ENCODE measurements at regions not wholly inside any gene's neighbourhood (a gene's known extent, or its start where the extent isn't known, plus 50 kb on each side); places are given as distances from the start of the nearest gene placed in this dataset.
"Not testable (repeated sequence)": the region's sequence is repeated elsewhere in the genome, so short reads cannot be mapped to it uniquely, and the experiment has no call there.

DNA sequence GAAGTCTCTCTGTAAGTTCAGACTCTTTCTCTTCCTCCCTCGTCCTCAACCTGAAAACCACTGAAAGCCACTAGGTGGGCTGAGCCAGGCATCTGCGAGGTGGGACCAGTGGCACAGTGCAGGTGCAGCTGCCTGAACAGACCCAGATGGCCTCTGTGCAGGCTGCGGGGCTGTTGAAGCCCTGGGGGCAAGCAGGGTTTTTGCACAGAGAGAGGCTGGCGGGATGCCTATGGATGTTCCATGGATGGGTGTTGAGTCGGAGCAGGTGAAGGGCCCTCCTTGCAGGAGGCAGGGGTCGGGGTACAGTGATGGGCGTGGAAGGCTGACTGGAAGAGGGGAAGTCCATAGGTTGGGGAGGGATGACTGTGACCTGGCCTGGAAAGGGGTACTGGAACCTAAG is 350.2 kb upstream of the FAT1 start:
- no peaks in the 10 kb centered on the region for H3K4me1 ChIP-seq
- H3K9ac ChIP-seq = no peak overlapping the region
- H3K4me3 ChIP-seq = no peak overlapping the region
- H3K9me3 ChIP-seq = 0 out of 2 replicates have a peak, but pooled peaks cover 6% of the 10 kb centered on the region
- no peak for TF ChIP-seq Cebpa-rat (IDR thresholded peaks at IDR 0.05)
- H3K27ac ChIP-seq = no peak overlapping the region
- no peak overlapping the region for H3K4me2 ChIP-seq
- H3K36me3 ChIP-seq = no peaks in the 10 kb centered on the region
- no peaks in the 10 kb centered on the region for H3K27me3 ChIP-seq
- no peaks in the 10 kb centered on the region for H4K20me1 ChIP-seq

DNA sequence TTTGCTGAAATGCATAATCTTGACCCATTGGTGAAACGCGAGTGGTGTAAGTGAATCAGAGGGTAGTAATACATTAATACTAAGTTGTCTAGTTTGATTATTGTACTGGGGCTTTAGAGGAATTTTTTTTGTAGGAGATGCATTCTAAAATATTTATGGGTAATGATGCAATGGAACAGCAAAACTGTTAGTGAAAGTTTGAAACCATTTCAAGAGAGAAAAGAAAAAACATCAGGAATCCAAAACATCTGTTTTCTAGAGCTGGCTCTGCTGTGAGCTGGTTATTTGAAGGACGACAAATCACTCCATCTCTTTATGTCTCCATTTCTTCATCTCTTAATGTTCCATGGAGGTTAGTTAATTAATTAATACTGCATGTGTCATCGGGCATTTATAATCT is 351.9 kb upstream of the FAT1 start:
- Histone ChIP-seq H3K4me3 (no peak overlapping the region), H3K9ac (no peak overlapping the region), H4K20me1 (no peaks in the 10 kb centered on the region), H3K36me3 (no peaks in the 10 kb centered on the region), H3K9me3 (no peaks in the 10 kb centered on the region), H3K27ac (no peak overlapping the region), H3K4me1 (no peaks in the 10 kb centered on the region), H3K4me2 (no peak overlapping the region), H3K27me3 (no peaks in the 10 kb centered on the region)
- no peak for TF ChIP-seq Cebpa-rat (IDR thresholded peaks at IDR 0.05)

DNA sequence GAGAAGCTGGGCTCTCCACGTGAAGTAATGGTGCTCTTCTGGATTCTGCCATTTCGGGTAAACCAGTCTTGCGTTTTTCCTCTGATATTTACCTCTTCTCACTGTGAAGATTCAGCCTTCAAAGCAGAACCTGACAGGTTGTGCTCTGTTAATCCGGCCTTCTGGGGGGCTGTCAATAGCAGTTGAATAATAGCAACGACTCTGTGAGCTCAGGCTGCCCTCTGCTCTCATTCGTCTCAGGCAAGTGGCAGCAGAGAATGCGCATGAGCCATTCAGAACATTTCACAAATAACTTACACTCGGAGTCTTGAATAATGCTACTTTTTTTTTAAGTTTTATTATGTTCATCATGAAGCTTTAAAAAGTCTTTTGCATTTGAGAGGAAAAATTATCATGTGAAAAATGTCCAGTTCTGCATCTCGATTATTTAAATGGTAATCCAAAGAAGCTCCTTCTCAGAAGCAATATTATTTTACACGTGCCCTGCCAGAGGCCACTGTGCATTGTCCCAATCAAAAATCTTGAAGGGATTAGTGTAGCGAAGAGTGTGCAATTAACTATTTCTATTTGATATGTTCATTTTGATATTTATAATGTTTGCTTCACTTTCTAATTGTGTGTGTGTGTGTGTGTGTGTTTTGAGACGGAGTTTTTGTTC is 354.2 kb upstream of the FAT1 start:
- Histone ChIP-seq H3K27ac (no peak overlapping the region), H3K27me3 (no peaks in the 10 kb centered on the region)

DNA sequence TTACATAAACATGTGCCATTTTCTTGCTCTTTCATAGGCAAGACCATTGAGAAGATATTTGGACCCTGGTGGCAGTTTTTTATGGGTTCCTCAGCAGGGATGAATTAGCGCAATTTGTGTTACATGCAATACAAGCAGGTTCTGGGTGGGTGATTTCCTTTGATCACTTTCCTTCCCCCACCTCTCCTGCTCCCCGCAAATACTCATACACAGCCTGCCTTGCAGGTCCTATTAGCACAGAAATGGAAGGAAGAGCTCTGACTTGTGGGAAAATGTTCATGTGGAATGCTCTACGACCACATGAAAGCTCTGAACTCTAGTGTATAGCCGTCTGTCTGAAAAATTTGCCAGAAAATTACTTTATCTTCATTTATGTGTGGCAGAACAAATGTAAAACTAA is 361.0 kb upstream of the FAT1 start:
- peaks cover 5% of the 10 kb centered on the region for H3K4me1 ChIP-seq

More for the DNA sequence above, 354.2 kb upstream of the FAT1 start:
- Histone ChIP-seq H3K4me3 (no peak overlapping the region), H3K4me1 (no peaks in the 10 kb centered on the region), H3K9ac (no peak overlapping the region), H3K4me2 (no peak overlapping the region), H3K36me3 (no peaks in the 10 kb centered on the region), H4K20me1 (no peaks in the 10 kb centered on the region), H3K9me3 (no peaks in the 10 kb centered on the region)
- no peak for TF ChIP-seq Cebpa-rat (IDR thresholded peaks at IDR 0.05)

DNA sequence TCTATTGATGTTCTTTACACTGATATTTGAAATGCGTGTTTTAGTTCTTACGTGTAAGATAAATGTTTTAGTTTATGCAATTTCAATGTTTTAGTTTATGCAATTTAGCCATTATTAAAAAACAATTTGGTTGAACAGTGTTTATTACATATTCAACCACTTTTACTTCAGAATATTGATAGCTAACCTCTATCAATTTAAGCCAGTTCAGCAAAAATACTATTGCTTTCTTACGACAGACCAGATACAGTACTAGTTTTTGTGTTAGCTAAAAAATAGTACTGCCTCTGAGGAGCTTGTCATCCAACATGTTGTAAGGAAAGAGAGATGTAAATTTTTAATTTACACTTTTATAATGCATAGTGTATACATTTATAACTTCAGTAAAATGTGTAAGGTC is 361.7 kb upstream of the FAT1 start:
- no peaks in the 10 kb centered on the region for H3K27me3 ChIP-seq
- no peaks in the 10 kb centered on the region for H3K9me3 ChIP-seq
- TF ChIP-seq Cebpa-rat (IDR thresholded peaks at IDR 0.05) = no peak
- H3K4me2 ChIP-seq = no peak overlapping the region
- no peaks in the 10 kb centered on the region for H4K20me1 ChIP-seq
- peaks cover 5% of the 10 kb centered on the region for H3K4me1 ChIP-seq
- H3K4me3 ChIP-seq = no peak overlapping the region
- H3K36me3 ChIP-seq = no peaks in the 10 kb centered on the region
- H3K27ac ChIP-seq = no peak overlapping the region
- H3K9ac ChIP-seq = no peak overlapping the region

More for the DNA sequence above, 361.0 kb upstream of the FAT1 start:
- H3K9ac ChIP-seq = no peak overlapping the region
- no peak overlapping the region for H3K4me3 ChIP-seq
- no peak for TF ChIP-seq Cebpa-rat (IDR thresholded peaks at IDR 0.05)
- H3K36me3 ChIP-seq = no peaks in the 10 kb centered on the region
- H3K9me3 ChIP-seq = no peaks in the 10 kb centered on the region
- H3K27me3 ChIP-seq = no peaks in the 10 kb centered on the region
- no peaks in the 10 kb centered on the region for H4K20me1 ChIP-seq
- no peak overlapping the region for H3K27ac ChIP-seq
- peak overlapping the region; percentile 48 for H3K4me2 ChIP-seq

DNA sequence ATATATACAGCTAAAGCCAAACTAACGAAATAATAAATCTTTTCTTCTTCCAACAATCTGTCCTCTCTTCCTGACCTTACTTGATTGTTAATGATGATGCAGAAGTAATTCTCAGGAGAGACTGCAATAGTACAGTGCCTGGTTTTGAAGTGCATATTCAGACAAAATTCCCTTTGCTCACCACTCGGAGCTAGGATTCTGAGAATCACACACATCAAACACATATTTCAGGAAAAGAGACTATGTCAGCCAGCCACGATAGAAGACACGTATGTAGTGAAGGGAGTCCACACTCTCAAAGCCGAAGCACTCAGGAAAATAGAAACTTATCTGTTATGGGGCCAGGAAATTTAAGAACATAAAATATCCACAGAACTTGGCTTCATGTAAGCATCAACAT is 362.5 kb upstream of the FAT1 start:
- Histone ChIP-seq H3K4me1 (peaks cover 5% of the 10 kb centered on the region), H3K36me3 (no peaks in the 10 kb centered on the region), H4K20me1 (no peaks in the 10 kb centered on the region), H3K4me3 (no peak overlapping the region), H3K4me2 (no peak overlapping the region), H3K9me3 (no peaks in the 10 kb centered on the region), H3K27ac (no peak overlapping the region), H3K27me3 (no peaks in the 10 kb centered on the region), H3K9ac (no peak overlapping the region)
- no peak for TF ChIP-seq Cebpa-rat (IDR thresholded peaks at IDR 0.05)

DNA sequence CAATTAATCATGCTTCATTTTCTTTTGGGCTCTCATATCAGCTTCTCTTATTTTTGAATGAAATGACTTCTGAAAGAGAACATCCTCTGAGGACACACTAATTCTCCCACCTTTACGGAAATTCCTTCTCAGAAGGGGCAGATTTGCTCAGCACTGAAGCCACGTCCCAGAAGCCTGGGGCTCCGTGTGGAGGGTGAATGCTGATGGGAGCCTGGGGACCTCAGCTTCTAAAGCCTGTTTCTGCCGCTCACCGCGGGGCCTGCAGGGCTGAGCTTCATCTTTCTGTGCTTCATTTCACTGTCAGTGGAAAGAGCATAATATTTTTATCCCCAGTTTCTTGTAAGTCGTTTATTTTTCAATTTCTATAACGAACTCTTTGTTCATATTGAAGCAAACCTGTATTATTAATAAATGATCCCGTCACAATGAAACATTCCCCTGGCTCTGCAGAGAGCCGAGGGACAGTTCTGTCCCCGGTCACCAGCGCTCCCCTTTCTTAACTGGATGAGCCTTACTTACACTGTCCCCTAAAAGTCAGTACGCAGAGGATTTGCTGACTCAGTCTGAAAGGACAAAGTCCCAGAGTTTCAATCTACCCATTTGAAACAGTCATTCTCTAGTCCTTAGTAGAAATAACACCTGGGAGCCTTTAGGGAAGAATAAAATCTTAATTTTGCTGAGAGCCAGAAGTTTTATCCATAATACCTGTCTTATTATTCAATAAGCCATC is 364.6 kb upstream of the FAT1 start:
- no peaks in the 10 kb centered on the region for H3K27me3 ChIP-seq

DNA sequence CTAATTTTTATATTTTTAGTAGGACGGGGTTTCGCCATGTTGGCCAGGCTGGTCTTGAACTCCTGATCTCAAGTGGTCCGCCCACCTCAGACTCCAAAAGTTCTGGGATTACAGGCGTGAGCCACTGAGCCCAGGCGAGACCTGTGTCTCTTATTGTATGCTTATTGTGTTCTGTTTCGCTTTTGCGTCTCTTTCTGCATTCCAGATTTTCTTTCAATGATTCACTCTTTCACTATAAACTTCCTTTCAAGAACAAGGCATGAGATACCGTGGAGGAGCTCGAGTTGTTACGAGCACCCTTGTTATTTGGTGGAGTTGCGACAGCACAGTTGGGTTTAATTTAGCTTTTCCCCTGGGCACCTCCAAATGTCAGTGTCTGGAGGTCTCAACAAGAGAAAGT is 366.7 kb upstream of the FAT1 start:
- no peak overlapping the region for H3K4me3 ChIP-seq
- H3K27ac ChIP-seq = no peak overlapping the region
- H3K4me1 ChIP-seq = no peaks in the 10 kb centered on the region
- no peaks in the 10 kb centered on the region for H3K36me3 ChIP-seq
- H3K27me3 ChIP-seq = no peaks in the 10 kb centered on the region
- H4K20me1 ChIP-seq = no peaks in the 10 kb centered on the region
- no peak overlapping the region for H3K9ac ChIP-seq
- TF ChIP-seq Cebpa-rat (IDR thresholded peaks at IDR 0.05) = no peak
- H3K9me3 ChIP-seq = no peaks in the 10 kb centered on the region
- H3K4me2 ChIP-seq = no peak overlapping the region

More for the DNA sequence above, 364.6 kb upstream of the FAT1 start:
- no peak overlapping the region for H3K4me3 ChIP-seq
- no peak for TF ChIP-seq Cebpa-rat (IDR thresholded peaks at IDR 0.05)
- no peaks in the 10 kb centered on the region for H3K9me3 ChIP-seq
- peaks cover 5% of the 10 kb centered on the region for H3K4me1 ChIP-seq
- H3K27ac ChIP-seq = no peak overlapping the region
- no peaks in the 10 kb centered on the region for H4K20me1 ChIP-seq
- no peaks in the 10 kb centered on the region for H3K36me3 ChIP-seq
- no peak overlapping the region for H3K9ac ChIP-seq
- H3K4me2 ChIP-seq = no peak overlapping the region

DNA sequence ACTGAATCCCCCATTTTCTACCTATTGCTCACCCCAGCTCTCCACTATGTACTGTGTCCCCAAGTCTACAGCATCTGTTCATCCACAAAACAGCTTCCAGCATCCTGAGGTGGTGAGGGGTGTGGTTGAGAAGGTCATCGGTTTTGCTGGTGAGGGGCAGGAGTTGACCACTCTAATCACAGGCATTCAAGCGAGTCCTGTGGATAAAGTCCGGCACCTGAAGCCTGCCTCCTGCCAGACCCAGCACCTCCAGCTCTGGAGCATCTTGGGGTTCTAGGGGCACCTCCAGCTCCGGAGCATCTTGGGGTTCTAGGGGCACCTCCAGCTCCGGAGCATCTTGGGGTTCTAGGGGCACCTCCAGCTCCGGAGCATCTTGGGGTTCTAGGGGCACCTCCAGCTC is 367.2 kb upstream of the FAT1 start:
- H3K4me3 ChIP-seq, H3K36me3 ChIP-seq, H3K4me2 ChIP-seq, H3K27ac ChIP-seq, H3K27me3 ChIP-seq, H3K9ac ChIP-seq, H3K9me3 ChIP-seq, H4K20me1 ChIP-seq, H3K4me1 ChIP-seq: not testable (repeated sequence)

DNA sequence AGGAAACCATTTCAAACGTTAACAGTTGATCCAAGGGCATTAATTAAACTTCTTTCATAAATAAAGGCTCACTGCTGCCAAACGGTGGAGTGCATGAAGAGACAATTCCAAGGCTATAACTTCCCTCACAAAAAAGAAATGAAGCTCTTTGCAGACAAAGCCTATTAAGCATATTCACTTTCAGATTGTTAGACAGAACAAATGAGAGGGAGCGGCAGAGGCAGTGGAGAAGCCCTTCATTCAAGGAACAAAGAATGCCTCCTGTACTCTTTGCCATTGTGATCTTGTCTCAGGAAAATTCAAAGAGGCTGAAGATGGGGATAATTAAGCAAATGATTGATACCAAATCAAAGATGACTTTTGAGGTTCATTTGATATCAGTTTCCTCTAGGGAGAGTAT is 370.5 kb upstream of the FAT1 start:
- no peak overlapping the region for H3K4me3 ChIP-seq
- H3K9ac ChIP-seq = no peak overlapping the region
- H3K36me3 ChIP-seq = no peaks in the 10 kb centered on the region
- no peak for TF ChIP-seq Cebpa-rat (IDR thresholded peaks at IDR 0.05)
- H3K4me1 ChIP-seq = no peaks in the 10 kb centered on the region
- no peak overlapping the region for H3K27ac ChIP-seq
- no peaks in the 10 kb centered on the region for H4K20me1 ChIP-seq
- H3K9me3 ChIP-seq = peaks cover 13% of the 10 kb centered on the region; the same call in 1 of the 2 replicates
- H3K27me3 ChIP-seq = no peaks in the 10 kb centered on the region
- H3K4me2 ChIP-seq = no peak overlapping the region
